Stimulated activated CD8-positive, alpha-beta memory T cell treated with anti-CD3 and anti-CD28 coated beads, Interleukin-4, amount 100 ng/mL, for 24 hours (primary cell): ENCODE measurements at regions not wholly inside any gene's neighbourhood (a gene's known extent, or its start where the extent isn't known, plus 50 kb on each side); places are given as distances from the start of the nearest gene placed in this dataset.
"Not testable (repeated sequence)": the region's sequence is repeated elsewhere in the genome, so short reads cannot be mapped to it uniquely, and the experiment has no call there.

Experiments used
- DNase-seq: peaks from one replicate; pipeline ENCODE4 v3.0.0-alpha.2; 2020; ENCODE audit warnings: low read depth

GRCh38 chr5:124796495-124796894, 50.1 kb upstream of the ZNF608 start:
- no peak for DNase-seq

- DNase-seq = no peak
Observed at GRCh38 chr5:124797665-124798087, 51.2 kb upstream of the ZNF608 start.

GRCh38 chr5:124798890-124799289, 52.5 kb upstream of the ZNF608 start:
- DNase-seq = no peak

GRCh38 chr5:124801551-124801950, 55.1 kb upstream of the ZNF608 start:
- no peak for DNase-seq

GRCh38 chr5:124803617-124804323, 57.3 kb upstream of the ZNF608 start:
- DNase-seq = no peak

- no peak for DNase-seq
Observed at GRCh38 chr5:124806026-124806372, 59.6 kb upstream of the ZNF608 start.

- no peak for DNase-seq
Observed at GRCh38 chr5:124806373-124807077, 60.1 kb upstream of the ZNF608 start.

GRCh38 chr5:124808842-124809268, 62.4 kb upstream of the ZNF608 start:
- DNase-seq = no peak

- no peak for DNase-seq
Observed at GRCh38 chr5:124810396-124811006, 64.1 kb upstream of the ZNF608 start.

GRCh38 chr5:124812771-124813358, 66.4 kb upstream of the ZNF608 start:
- DNase-seq = no peak

GRCh38 chr5:124816381-124816780, 69.9 kb upstream of the ZNF608 start:
- DNase-seq = no peak

GRCh38 chr5:124819201-124819600, 72.8 kb upstream of the ZNF608 start:
- DNase-seq = no peak

GRCh38 chr5:124822647-124823046, 76.2 kb upstream of the ZNF608 start:
- no peak for DNase-seq

GRCh38 chr5:124823380-124823779, 76.9 kb upstream of the ZNF608 start:
- DNase-seq = no peak

GRCh38 chr5:124824637-124825158, 78.3 kb upstream of the ZNF608 start:
- no peak for DNase-seq

GRCh38 chr5:124825250-124825982, 79.0 kb upstream of the ZNF608 start:
- DNase-seq = no peak

GRCh38 chr5:124825983-124826337, 79.5 kb upstream of the ZNF608 start:
- DNase-seq = no peak

GRCh38 chr5:124828731-124829234, 82.3 kb upstream of the ZNF608 start:
- no peak for DNase-seq

GRCh38 chr5:124831687-124832240, 85.3 kb upstream of the ZNF608 start:
- DNase-seq = no peak

GRCh38 chr5:124832510-124832909, 86.1 kb upstream of the ZNF608 start:
- DNase-seq = no peak

- DNase-seq = not testable (repeated sequence)
Observed at GRCh38 chr5:124836314-124836713, 89.9 kb upstream of the ZNF608 start.
